Daoy (cell line): ENCODE measurements at regions not wholly inside any gene's neighbourhood (a gene's known extent, or its start where the extent isn't known, plus 50 kb on each side); places are given as distances from the start of the nearest gene placed in this dataset.
A peak's percentile ranks its signal among the peaks of the same experiment; 100 is the strongest.
"Not testable (repeated sequence)": the region's sequence is repeated elsewhere in the genome, so short reads cannot be mapped to it uniquely, and the experiment has no call there.

Experiments
- DNase-seq: peaks from one replicate; pipeline ENCODE4 v3.0.0-alpha.2; 2015; ENCODE audit warnings: low read depth

GRCh38 chr10:121132273-121132672, 281.1 kb downstream of the WDR11 start:
- no peak for DNase-seq

DNA sequence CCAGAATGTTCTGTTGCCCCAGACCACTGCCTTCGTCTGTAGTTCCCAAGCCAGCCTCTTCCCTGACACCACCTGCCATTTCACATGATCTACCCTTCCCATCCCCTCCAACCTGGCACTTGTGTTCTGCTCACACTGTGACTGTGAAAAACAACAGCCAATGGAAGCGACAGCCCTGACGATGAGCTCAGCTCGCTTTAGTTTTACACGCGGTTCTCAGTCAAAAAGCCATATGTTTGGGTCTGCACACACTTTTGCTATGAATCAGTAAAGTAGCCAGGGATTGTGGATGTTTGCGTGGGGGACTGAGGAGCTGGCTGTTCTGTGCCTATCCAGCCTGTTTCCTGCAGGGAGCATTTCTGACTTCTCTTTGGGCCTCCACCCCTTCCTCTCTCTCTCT, 282.7 kb downstream of the WDR11 start:
- DNase-seq, result no peak

DNA sequence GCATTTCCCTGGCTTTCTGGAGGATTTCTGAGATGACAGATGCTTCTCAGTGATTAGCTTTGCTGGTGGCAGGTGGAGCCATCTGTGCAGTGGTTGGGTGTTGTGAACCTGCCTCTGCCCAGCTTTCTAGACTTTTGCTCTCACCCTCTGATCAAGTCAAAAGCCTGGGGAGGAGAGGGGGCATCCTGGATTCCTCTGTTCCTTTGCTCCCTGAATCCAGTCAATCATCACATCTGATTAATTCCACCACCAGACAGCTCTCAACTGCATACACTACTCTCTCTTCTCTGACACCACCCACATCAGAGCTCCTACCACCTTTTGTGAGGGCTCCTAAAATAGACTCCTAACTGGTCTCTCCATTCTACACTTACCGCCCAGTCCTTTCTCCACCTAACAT, 283.5 kb downstream of the WDR11 start:
- no peak for DNase-seq

GRCh38 chr10:121135512-121135911, 284.4 kb downstream of the WDR11 start:
- no peak for DNase-seq

- DNase-seq, result no peak
Measured at GRCh38 chr10:121137533-121137932, 286.4 kb downstream of the WDR11 start.

DNA sequence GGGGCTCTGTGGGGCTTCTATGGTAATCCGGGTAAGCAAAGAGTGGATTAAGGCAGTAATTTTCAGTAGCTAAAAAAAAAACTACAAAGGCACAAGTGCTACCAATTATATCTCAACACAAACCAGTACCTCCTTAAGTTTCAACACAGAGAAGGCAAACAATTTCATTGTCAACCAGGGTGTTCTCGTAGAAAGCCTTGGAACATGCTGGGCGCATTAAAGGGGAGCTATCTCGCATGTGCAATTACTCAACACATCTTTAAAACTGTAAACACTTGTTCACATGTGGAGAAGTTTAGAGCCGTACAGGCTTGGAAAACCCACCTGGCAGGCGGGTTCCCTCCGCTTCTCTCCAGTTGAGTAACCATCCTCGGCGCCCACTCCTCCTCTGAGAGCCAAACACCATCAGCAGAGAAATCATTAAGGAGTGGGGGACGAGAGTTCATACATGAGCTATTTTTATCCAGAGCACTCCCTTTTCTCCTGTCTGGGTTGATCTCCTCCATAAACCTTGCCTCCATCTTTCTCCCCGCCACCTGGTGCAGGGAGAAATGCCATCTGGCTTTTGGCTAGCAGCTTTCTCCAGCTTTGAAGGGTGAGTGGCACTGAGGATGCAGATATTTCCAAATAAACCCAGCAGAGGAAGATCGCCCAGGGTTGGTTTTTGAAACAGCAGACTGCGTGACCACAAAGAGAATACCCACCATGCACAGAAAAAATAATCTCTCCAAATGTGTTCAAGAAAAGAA, 287.1 kb downstream of the WDR11 start:
- no peak for DNase-seq

DNA sequence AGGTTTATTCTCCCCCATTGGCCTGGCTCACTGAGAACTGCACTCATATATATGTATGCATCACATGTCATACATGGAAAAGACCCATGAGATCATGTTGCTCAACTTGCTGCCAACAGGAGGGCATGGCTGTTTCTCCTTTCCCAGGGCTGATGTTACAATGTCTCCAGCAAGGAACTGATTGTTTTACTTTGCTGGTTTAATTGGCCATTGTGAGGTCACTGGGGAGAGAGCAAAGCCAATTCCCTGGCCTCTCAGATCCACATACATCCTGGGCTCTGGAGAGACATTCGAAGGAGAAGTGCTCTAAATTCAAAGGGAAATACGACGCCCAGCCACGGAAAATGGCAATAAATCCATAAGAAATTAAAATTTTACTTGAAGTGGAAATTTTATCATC, 287.8 kb downstream of the WDR11 start:
- DNase-seq, result no peak

GRCh38 chr10:121145802-121146395, 294.7 kb downstream of the WDR11 start:
- not testable (repeated sequence) for DNase-seq

GRCh38 chr10:121148921-121149320, 297.8 kb downstream of the WDR11 start:
- DNase-seq, result no peak

GRCh38 chr10:121152033-121152432, 300.9 kb downstream of the WDR11 start:
- DNase-seq, result no peak

DNA sequence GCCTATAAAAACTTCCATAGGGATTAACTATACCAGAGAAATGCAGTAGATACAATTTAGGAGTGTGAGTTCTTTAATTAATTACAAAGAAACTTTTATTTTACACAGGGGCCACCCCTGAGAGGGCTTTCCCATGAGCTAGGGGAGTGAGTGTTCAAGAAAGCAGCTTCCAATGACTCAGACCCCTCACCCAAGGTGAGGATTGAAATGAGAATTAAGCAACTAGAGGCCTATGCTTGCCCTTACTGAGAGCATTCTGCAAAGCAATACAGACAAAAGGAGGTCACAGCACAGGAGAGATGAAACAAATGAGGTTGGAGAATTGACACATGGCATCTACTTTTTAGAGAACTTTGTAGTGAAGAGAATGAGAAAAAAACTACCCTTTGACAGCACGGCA, 301.8 kb downstream of the WDR11 start:
- no peak for DNase-seq

DNA sequence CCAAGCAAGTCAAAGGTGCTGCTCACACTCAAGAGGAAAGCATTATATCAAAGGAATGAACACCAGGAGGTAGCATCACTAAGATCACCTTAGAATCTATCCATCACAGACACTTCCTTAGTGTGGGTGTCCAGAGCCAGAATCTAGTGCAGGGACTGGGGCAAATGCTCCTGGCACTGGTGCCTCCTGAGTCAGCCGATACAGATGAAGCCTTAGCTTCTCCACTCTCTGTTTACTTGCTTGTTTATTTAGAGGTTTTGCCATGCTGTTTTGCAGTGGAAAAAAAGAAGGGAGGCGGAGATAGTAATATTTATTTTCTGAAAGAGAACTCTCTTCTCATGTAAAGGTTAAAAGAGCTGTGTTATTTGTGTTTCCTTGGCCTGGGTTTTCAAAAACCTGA, 303.1 kb downstream of the WDR11 start:
- no peak for DNase-seq

- DNase-seq, result peak; percentile 49
Measured at GRCh38 chr10:121154846-121155245, 303.7 kb downstream of the WDR11 start.

- no peak for DNase-seq
Measured at GRCh38 chr10:121155742-121156474, 304.7 kb downstream of the WDR11 start.

DNA sequence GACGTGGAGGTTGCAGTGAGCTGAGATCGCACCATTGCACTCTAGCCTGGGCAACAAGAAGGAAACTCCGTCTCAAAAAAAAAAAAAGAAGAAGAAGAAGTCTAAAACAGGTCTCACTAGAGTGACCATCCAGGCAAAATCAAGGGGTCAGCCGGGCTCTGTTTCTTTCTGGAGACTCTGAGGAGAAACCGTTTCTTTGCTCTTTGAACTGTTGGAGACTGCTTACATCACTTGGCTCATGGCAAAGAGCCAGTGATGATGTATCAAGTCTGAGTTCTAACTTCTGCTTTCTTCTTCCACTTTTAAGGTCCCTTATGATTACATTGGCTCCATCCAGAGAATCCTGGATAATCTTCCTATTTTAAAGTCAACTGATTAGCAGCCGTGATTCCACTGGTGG, 306.8 kb downstream of the WDR11 start:
- peak; percentile 32 for DNase-seq

- no peak for DNase-seq
Measured at GRCh38 chr10:121158988-121159579, 307.9 kb downstream of the WDR11 start.

DNA sequence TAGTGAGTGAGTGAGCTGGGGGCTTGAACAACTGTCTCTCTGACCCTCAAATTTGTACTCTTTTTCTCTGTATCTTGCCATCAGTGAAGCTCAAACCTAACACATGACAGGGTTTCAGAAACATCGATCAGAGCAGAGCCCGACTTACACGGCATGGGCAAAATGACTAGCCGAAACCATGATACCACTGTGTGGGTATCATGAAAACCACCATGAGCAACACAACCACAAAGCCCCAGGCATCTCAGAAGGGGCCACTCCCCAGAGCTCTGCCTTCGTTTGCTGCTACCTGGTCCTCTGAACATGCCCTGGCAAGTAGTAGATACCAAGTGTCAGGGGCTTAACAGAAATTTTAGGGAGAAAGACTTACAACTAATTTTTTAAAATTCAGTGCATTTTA, 308.5 kb downstream of the WDR11 start:
- DNase-seq, result peak; percentile 67

- peak; percentile 79 for DNase-seq
Measured at GRCh38 chr10:121165276-121165675, 314.1 kb downstream of the WDR11 start.

DNA sequence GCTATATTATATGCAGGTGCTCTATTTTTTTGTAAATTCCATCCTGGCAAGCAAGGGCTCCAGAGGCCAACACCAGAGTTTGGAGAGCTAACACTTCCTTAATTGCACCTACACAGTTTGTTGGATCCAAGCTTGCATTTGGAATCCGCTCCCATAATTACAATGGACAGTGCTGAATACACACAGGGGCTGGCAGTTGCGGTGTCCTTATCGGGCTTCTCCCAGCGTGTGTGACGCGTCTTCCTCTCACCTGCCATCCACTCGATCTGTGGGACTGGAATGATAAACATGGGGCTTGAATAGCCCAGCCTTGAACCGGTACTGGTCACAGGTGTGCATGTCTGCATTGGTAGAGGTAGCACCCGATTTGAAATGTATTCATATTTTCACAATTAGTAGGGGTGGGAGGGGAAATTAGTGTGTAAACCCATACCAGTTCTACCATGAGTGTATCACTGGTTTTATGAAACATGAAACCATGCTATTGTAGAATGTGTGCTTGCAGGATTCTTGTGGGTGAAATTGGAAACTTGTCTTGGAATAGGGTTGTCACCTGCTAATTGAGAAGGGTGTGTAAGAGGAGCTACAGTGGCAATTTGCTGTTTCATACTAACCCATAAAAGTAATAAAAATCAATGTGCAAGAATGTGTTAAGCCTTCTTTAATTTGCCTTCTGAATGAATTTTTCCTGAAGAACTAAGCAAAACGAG, 316.5 kb downstream of the WDR11 start:
- no peak for DNase-seq

- no peak for DNase-seq
Measured at GRCh38 chr10:121168545-121169216, 317.5 kb downstream of the WDR11 start.

- DNase-seq, result no peak
Measured at GRCh38 chr10:121169406-121169805, 318.2 kb downstream of the WDR11 start.
